NT2/D1 (cell line): ENCODE measurements at regions not wholly inside any gene's neighbourhood (a gene's known extent, or its start where the extent isn't known, plus 50 kb on each side); places are given as distances from the start of the nearest gene placed in this dataset.

Source experiments
- SUZ12 ChIP-seq: IDR thresholded peaks from 2 replicates; pipeline ENCODE4 v1.6.1; 2011; ENCODE audit not compliant: insufficient read length, insufficient read depth; ENCODE audit errors: extremely low read depth
- YY1 ChIP-seq: IDR thresholded peaks from 2 replicates; pipeline ENCODE4 v1.6.1; 2011; ENCODE audit not compliant: insufficient read length, insufficient read depth
- ZNF274 ChIP-seq: IDR thresholded peaks from 2 replicates; pipeline ENCODE4 v1.6.1; 2011; ENCODE audit warnings: mild to moderate bottlenecking, low read depth, low read length

DNA sequence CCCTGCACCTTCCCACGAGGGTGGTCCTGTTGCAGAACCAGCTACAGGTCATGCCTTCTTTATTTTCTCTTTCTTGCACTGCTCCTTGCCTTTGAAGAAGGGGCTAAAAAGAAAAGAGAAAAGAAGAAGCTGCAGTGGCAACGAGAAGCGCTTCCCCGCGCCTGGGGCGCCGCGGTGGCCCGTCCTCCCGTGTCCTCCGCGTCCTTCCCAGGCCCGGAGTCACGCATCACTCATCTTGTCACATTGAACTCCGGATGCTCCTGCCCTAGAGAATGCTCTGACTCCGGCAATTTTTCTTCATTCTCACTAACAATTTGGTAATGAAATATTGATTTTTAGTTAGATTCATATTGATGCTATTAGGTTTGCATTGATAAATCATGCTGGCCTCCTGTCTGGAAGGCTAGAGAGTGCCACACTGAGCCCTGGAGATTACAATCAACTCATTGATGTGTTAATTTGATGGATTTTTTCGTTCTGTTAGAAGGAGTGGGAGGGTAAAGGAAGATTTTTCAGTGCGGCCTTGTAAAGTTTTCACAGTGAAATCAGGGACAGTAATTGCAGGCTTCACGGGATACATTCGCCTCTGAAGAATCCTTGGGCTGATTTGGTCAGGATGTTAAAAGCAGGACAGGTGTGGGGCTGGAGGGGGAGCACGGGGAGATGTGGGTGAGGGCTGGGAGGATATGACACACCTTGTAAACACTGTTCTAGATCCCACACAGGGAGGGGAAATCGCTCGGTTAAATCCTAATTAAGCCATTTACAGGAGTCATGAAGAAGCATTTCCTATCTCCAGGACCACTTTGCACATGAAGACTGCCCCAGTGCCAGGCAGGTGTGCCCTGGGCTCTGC is 349.3 kb downstream of the ZNF516 start:
- TF ChIP-seq ZNF274 (no peak), YY1 (no peak), SUZ12 (no peak)
